ENCODE measurements at regions not wholly inside any gene's neighbourhood (a gene's known extent, or its start where the extent isn't known, plus 50 kb on each side); places are given as distances from the start of the nearest gene placed in this dataset.

GRCh38 chr9:102114557-102114956, 376.1 kb upstream of the GRIN3A start:
- no peaks in the 10 kb centered on the region for H3K27me3 ChIP-seq (ENCODE audit: control insufficient read depth in 1 of 2, insufficient read depth in 2 of 2, low read length in 1 of 2)
- intact Hi-C loops (cut with DNase I), result loop anchor here in 1 of 2 donors (1.0 kb wide), 1 partner anchor 12 kb away; no protein-coding TSS in a partner anchor
- DNase-seq (no peak), ATAC-seq (ENCODE audit: low FRiP score) (no peak)
- H3K9me3 ChIP-seq (ENCODE audit: control insufficient read depth, low read length), result no peaks in the 10 kb centered on the region
- H3K4me1 ChIP-seq (ENCODE audit: control insufficient read depth in 1 of 2, insufficient read depth in 2 of 2, low read length in 2 of 2), result no peaks in the 10 kb centered on the region
- H3K36me3 ChIP-seq (ENCODE audit: control insufficient read depth in 1 of 2, insufficient read depth in 2 of 2, low read length in 1 of 2), result no peaks in the 10 kb centered on the region
- H3K27ac ChIP-seq (ENCODE audit: low read depth in 1 of 2, low read length in 2 of 2), result no peak overlapping the region
- no peak overlapping the region for H3K4me3 ChIP-seq (ENCODE audit: low read length in 2 of 2)

GRCh38 chr9:102113191-102113590, 374.7 kb upstream of the GRIN3A start:
- 26 to 29% methylated on average over 1 of the region's 1 CpG for WGBS, 2 donors
- intact Hi-C loops (cut with DNase I), result no loop called here
- no peaks in the 10 kb centered on the region for H3K36me3 ChIP-seq (ENCODE audit: control insufficient read depth in 1 of 2, insufficient read depth in 2 of 2, low read length in 1 of 2)
- ATAC-seq (ENCODE audit: low FRiP score), result no peak
- no peak overlapping the region for H3K27ac ChIP-seq (ENCODE audit: low read depth in 1 of 2, low read length in 2 of 2)
- H3K27me3 ChIP-seq (ENCODE audit: control insufficient read depth in 1 of 2, insufficient read depth in 2 of 2, low read length in 1 of 2), result no peaks in the 10 kb centered on the region
- H3K9me3 ChIP-seq (ENCODE audit: control insufficient read depth, low read length), result no peaks in the 10 kb centered on the region
- DNase-seq, result no peak
- no peaks in the 10 kb centered on the region for H3K4me1 ChIP-seq (ENCODE audit: control insufficient read depth in 1 of 2, insufficient read depth in 2 of 2, low read length in 2 of 2)
- H3K4me3 ChIP-seq (ENCODE audit: low read length in 2 of 2), result no peak overlapping the region

GRCh38 chr9:102106439-102106838, 368.0 kb upstream of the GRIN3A start:
- WGBS, 2 donors, result 80 to 82% methylated on average over 1 of the region's 1 CpG
- DNase-seq (no peak), ATAC-seq (ENCODE audit: low FRiP score) (no peak)
- Histone ChIP-seq H3K27me3 (ENCODE audit: control insufficient read depth in 1 of 2, insufficient read depth in 2 of 2, low read length in 1 of 2) (no peaks in the 10 kb centered on the region), H3K4me1 (ENCODE audit: control insufficient read depth in 1 of 2, insufficient read depth in 2 of 2, low read length in 2 of 2) (no peaks in the 10 kb centered on the region), H3K4me3 (ENCODE audit: low read length in 2 of 2) (no peak overlapping the region), H3K27ac (ENCODE audit: low read depth in 1 of 2, low read length in 2 of 2) (no peak overlapping the region), H3K36me3 (ENCODE audit: control insufficient read depth in 1 of 2, insufficient read depth in 2 of 2, low read length in 1 of 2) (no peaks in the 10 kb centered on the region), H3K9me3 (ENCODE audit: control insufficient read depth, low read length) (no peaks in the 10 kb centered on the region)
- intact Hi-C loops (cut with DNase I), result no loop called here

GRCh38 chr9:102101723-102102122, 363.3 kb upstream of the GRIN3A start:
- H3K36me3 ChIP-seq (ENCODE audit: control insufficient read depth in 1 of 2, insufficient read depth in 2 of 2, low read length in 1 of 2), result no peaks in the 10 kb centered on the region
- no peaks in the 10 kb centered on the region for H3K9me3 ChIP-seq (ENCODE audit: control insufficient read depth, low read length)
- no peaks in the 10 kb centered on the region for H3K4me1 ChIP-seq (ENCODE audit: control insufficient read depth in 1 of 2, insufficient read depth in 2 of 2, low read length in 2 of 2)
- H3K4me3 ChIP-seq (ENCODE audit: low read length in 2 of 2), result no peak overlapping the region
- ATAC-seq (ENCODE audit: low FRiP score) (no peak), DNase-seq (no peak)
- no peaks in the 10 kb centered on the region for H3K27me3 ChIP-seq (ENCODE audit: control insufficient read depth in 1 of 2, insufficient read depth in 2 of 2, low read length in 1 of 2)
- intact Hi-C loops (cut with DNase I), result no loop called here
- no peak overlapping the region for H3K27ac ChIP-seq (ENCODE audit: low read depth in 1 of 2, low read length in 2 of 2)

- Histone ChIP-seq H3K27me3 (ENCODE audit: control insufficient read depth in 1 of 2, insufficient read depth in 2 of 2, low read length in 1 of 2) (no peaks in the 10 kb centered on the region), H3K4me1 (ENCODE audit: control insufficient read depth in 1 of 2, insufficient read depth in 2 of 2, low read length in 2 of 2) (no peaks in the 10 kb centered on the region), H3K27ac (ENCODE audit: low read depth in 1 of 2, low read length in 2 of 2) (no peak overlapping the region), H3K4me3 (ENCODE audit: low read length in 2 of 2) (no peak overlapping the region), H3K36me3 (ENCODE audit: control insufficient read depth in 1 of 2, insufficient read depth in 2 of 2, low read length in 1 of 2) (no peaks in the 10 kb centered on the region), H3K9me3 (ENCODE audit: control insufficient read depth, low read length) (no peaks in the 10 kb centered on the region)
- no peak for ATAC-seq (ENCODE audit: low FRiP score)
- no peak for DNase-seq
- WGBS, 2 donors, result 74 to 75% methylated on average over 2 of the region's 2 CpGs
- intact Hi-C loops (cut with DNase I), result no loop called here
These were observed 348.7 kb upstream of the GRIN3A start for GRCh38 chr9:102087141-102087540.

GRCh38 chr9:102085548-102085947, 347.1 kb upstream of the GRIN3A start:
- no peak overlapping the region for H3K4me3 ChIP-seq (ENCODE audit: low read length in 2 of 2)
- ATAC-seq (ENCODE audit: low FRiP score), result no peak

GRCh38 chr9:102072059-102072764, 333.8 kb upstream of the GRIN3A start:
- intact Hi-C loops (cut with DNase I), result no loop called here

More at GRCh38 chr9:102085548-102085947, 347.1 kb upstream of the GRIN3A start:
- no peaks in the 10 kb centered on the region for H3K9me3 ChIP-seq (ENCODE audit: control insufficient read depth, low read length)
- no peaks in the 10 kb centered on the region for H3K4me1 ChIP-seq (ENCODE audit: control insufficient read depth in 1 of 2, insufficient read depth in 2 of 2, low read length in 2 of 2)
- no peak for DNase-seq
- intact Hi-C loops (cut with DNase I), result no loop called here
- H3K27ac ChIP-seq (ENCODE audit: low read depth in 1 of 2, low read length in 2 of 2), result no peak overlapping the region
- no peaks in the 10 kb centered on the region for H3K36me3 ChIP-seq (ENCODE audit: control insufficient read depth in 1 of 2, insufficient read depth in 2 of 2, low read length in 1 of 2)
- H3K27me3 ChIP-seq (ENCODE audit: control insufficient read depth in 1 of 2, insufficient read depth in 2 of 2, low read length in 1 of 2), result no peaks in the 10 kb centered on the region

GRCh38 chr9:102069969-102070368, 331.5 kb upstream of the GRIN3A start:
- peaks cover 3% of the 10 kb centered on the region for H3K9me3 ChIP-seq (ENCODE audit: control insufficient read depth, low read length)
- no peak for ATAC-seq (ENCODE audit: low FRiP score)
- intact Hi-C loops (cut with DNase I), result no loop called here
- no peaks in the 10 kb centered on the region for H3K27me3 ChIP-seq (ENCODE audit: control insufficient read depth in 1 of 2, insufficient read depth in 2 of 2, low read length in 1 of 2)
- no peak for DNase-seq
- no peaks in the 10 kb centered on the region for H3K4me1 ChIP-seq (ENCODE audit: control insufficient read depth in 1 of 2, insufficient read depth in 2 of 2, low read length in 2 of 2)
- WGBS, 2 donors, result 22 to 23% methylated on average over 1 of the region's 1 CpG
- no peak overlapping the region for H3K4me3 ChIP-seq (ENCODE audit: low read length in 2 of 2)
- H3K27ac ChIP-seq (ENCODE audit: low read depth in 1 of 2, low read length in 2 of 2), result no peak overlapping the region
- no peaks in the 10 kb centered on the region for H3K36me3 ChIP-seq (ENCODE audit: control insufficient read depth in 1 of 2, insufficient read depth in 2 of 2, low read length in 1 of 2)

More at GRCh38 chr9:102072059-102072764, 333.8 kb upstream of the GRIN3A start:
- Histone ChIP-seq H3K27me3 (ENCODE audit: control insufficient read depth in 1 of 2, insufficient read depth in 2 of 2, low read length in 1 of 2) (no peaks in the 10 kb centered on the region), H3K9me3 (ENCODE audit: control insufficient read depth, low read length) (no peaks in the 10 kb centered on the region), H3K27ac (ENCODE audit: low read depth in 1 of 2, low read length in 2 of 2) (no peak overlapping the region), H3K36me3 (ENCODE audit: control insufficient read depth in 1 of 2, insufficient read depth in 2 of 2, low read length in 1 of 2) (no peaks in the 10 kb centered on the region), H3K4me3 (ENCODE audit: low read length in 2 of 2) (no peak overlapping the region), H3K4me1 (ENCODE audit: control insufficient read depth in 1 of 2, insufficient read depth in 2 of 2, low read length in 2 of 2) (no peaks in the 10 kb centered on the region)
- DNase-seq (no peak), ATAC-seq (ENCODE audit: low FRiP score) (no peak)
- 23 to 24% methylated on average over 9 of the region's 9 CpGs for WGBS, 2 donors

GRCh38 chr9:102054811-102055210, 316.4 kb upstream of the GRIN3A start:
- ATAC-seq (ENCODE audit: low FRiP score) (no peak), DNase-seq (no peak)
- 88 to 89% methylated on average over 2 of the region's 2 CpGs for WGBS, 2 donors
- no peak overlapping the region for H3K4me3 ChIP-seq (ENCODE audit: low read length in 2 of 2)
- no peaks in the 10 kb centered on the region for H3K36me3 ChIP-seq (ENCODE audit: control insufficient read depth in 1 of 2, insufficient read depth in 2 of 2, low read length in 1 of 2)
- no peak overlapping the region for H3K27ac ChIP-seq (ENCODE audit: low read depth in 1 of 2, low read length in 2 of 2)
- H3K9me3 ChIP-seq (ENCODE audit: control insufficient read depth, low read length), result no peaks in the 10 kb centered on the region
- no peaks in the 10 kb centered on the region for H3K4me1 ChIP-seq (ENCODE audit: control insufficient read depth in 1 of 2, insufficient read depth in 2 of 2, low read length in 2 of 2)
- intact Hi-C loops (cut with DNase I), result no loop called here
- H3K27me3 ChIP-seq (ENCODE audit: control insufficient read depth in 1 of 2, insufficient read depth in 2 of 2, low read length in 1 of 2), result no peaks in the 10 kb centered on the region
